BJ (cell line): ENCODE measurements at regions not wholly inside any gene's neighbourhood (a gene's known extent, or its start where the extent isn't known, plus 50 kb on each side); places are given as distances from the start of the nearest gene placed in this dataset.

Experiments
- CTCF ChIA-PET: fragments of 350-600 bp; formaldehyde crosslinking; extraction: SDS; loops from one replicate; lab custom pipeline; 2021; ENCODE audit warnings: antibody characterized with exemption, inconsistent platforms; lab: Yijun Ruan, JAX
- POLR2A ChIA-PET: fragments of 300-600 bp; sonication (Branson Sonifier 250); formaldehyde crosslinking; extraction: SDS; loops from one replicate; lab custom pipeline; 2021; ENCODE audit warnings: antibody characterized with exemption; lab: Charles Lee
- DNase-seq: peaks from one replicate; pipeline ENCODE4 v3.0.0-alpha.2; 2011; ENCODE audit warnings: low read depth
- H3K27me3 ChIP-seq: 2 replicates; pipeline ENCODE4 v1.6.0; 2011; ENCODE audit warnings: low read length; ENCODE audit not compliant: control insufficient read depth, insufficient read depth
- H3K36me3 ChIP-seq: 2 replicates; pipeline ENCODE4 v1.5.1; 2011; ENCODE audit warnings: low read length; ENCODE audit not compliant: control insufficient read depth, insufficient read depth
- H3K4me3 ChIP-seq: 2 replicates; pipeline ENCODE4 v1.5.1; 2011; ENCODE audit warnings: low read depth, mild to moderate bottlenecking, control low read depth, low read length
- CTCF ChIP-seq: IDR thresholded peaks from 2 replicates; pipeline ENCODE4 v1.5.1; 2011; ENCODE audit warnings: low read depth, mild to moderate bottlenecking, control low read depth, inconsistent platforms, low read length, moderate library complexity; ENCODE audit not compliant: insufficient read depth

- CTCF ChIA-PET, result no interaction called here
- Histone ChIP-seq H3K36me3 (no peaks in the 10 kb centered on the region), H3K4me3 (no peak overlapping the region), H3K27me3 (no peaks in the 10 kb centered on the region)
- TF ChIP-seq CTCF, result no peak
- POLR2A ChIA-PET, result no interaction called here
- no peak for DNase-seq
Measured at GRCh38 chr9:134251296-134252069, 74.8 kb upstream of the RXRA start.

GRCh38 chr9:134252084-134252830, 74.0 kb upstream of the RXRA start:
- Histone ChIP-seq H3K36me3 (no peaks in the 10 kb centered on the region), H3K27me3 (no peaks in the 10 kb centered on the region; the same call in 1 of the 2 replicates), H3K4me3 (no peak overlapping the region)
- POLR2A ChIA-PET, result no interaction called here
- TF ChIP-seq CTCF, result no peak
- no peak for DNase-seq
- CTCF ChIA-PET, result interaction anchor here (0.9 kb wide), 1 partner anchor 8 kb away, joined by 3 read pairs; no protein-coding TSS in a partner anchor

DNA sequence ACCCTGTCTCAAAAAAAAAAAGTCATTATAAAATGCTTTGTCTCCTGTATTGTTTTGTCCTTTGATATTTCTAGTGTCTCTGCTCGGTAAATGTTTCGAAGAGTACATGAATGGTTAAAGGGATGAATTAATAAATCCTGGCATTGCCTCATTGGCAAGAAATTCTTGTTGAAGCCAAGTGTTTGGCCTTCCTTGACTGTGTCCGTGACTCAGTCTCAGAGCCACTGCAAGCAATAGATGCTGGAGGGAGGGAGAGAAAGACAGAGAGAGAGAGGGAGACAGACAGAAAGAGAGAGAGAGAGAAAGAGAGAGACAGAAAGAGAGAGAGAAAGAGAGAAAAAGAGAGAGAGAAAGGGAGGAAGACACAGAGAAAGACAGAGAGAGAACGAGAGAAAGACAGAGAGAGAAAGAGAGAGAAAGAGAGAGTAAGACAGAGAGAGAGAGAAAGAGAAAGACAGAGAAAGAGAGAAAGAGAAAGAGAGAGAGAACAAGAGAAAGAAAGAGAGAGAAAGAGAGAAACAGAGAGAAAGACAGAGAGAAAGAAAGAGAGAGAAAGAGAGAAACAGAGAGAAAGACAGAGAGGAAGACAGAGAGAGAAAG, 72.5 kb upstream of the RXRA start:
- CTCF ChIA-PET, result interaction anchor here (0.9 kb wide), 1 partner anchor 10 kb away, joined by 3 read pairs; no protein-coding TSS in a partner anchor
- DNase-seq, result no peak

DNA sequence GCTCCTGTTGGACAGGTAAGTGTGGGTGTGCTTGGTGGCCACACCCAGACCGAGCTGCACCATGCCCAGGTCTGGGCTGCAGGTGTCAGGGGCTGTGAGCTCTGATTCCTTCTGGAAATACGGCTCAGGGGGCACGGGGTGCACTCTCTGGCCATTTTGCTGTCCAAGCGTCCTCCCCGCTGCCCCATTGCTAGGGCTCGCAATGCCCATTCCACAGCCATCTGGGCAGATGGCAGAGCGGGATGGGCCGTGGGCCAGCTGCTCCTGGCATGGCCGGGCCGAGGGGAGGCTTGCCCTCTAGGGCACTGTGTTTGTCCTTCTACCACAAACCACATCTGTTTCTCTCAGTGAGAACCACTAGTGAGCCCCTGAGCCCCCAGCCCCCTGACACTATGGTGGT, 67.9 kb upstream of the RXRA start:
- Histone ChIP-seq H3K36me3 (no peaks in the 10 kb centered on the region), H3K27me3 (peaks cover 1% of the 10 kb centered on the region; the same call in 1 of the 2 replicates), H3K4me3 (no peak overlapping the region)
- DNase-seq, result no peak
- TF ChIP-seq CTCF, result no peak
- CTCF ChIA-PET, result interaction anchor here (1.1 kb wide), 1 partner anchor 44 kb away, joined by 4 read pairs; no protein-coding TSS in a partner anchor
- POLR2A ChIA-PET, result no interaction called here

More for the DNA sequence above, 72.5 kb upstream of the RXRA start:
- Histone ChIP-seq H3K36me3 (no peaks in the 10 kb centered on the region), H3K27me3 (peaks cover 1% of the 10 kb centered on the region; the same call in 1 of the 2 replicates), H3K4me3 (no peak overlapping the region)
- POLR2A ChIA-PET, result no interaction called here
- no peak for TF ChIP-seq CTCF
